ENCODE measurements at regions not wholly inside any gene's neighbourhood (a gene's known extent, or its start where the extent isn't known, plus 50 kb on each side); places are given as distances from the start of the nearest gene placed in this dataset.

- TF ChIP-seq USF1 (IDR thresholded peaks at IDR 0.05; ENCODE audit: borderline replicate concordance, low read depth) (no peak), CTCF (IDR thresholded peaks at IDR 0.05) (no peak), EP300 (IDR thresholded peaks at IDR 0.05; ENCODE audit: borderline replicate concordance in 1 of 2, low read depth in 1 of 2, low read length in 1 of 2) (no peak), USF2 (IDR thresholded peaks at IDR 0.05; ENCODE audit: borderline replicate concordance, low read depth, low read length) (no peak), ELF1 (IDR thresholded peaks at IDR 0.05) (no peak)
Observed at GRCh38 chr16:48740964-48741363, 131.0 kb upstream of the N4BP1 start.
